HG02938 (cell line): ENCODE measurements at regions not wholly inside any gene's neighbourhood (a gene's known extent, or its start where the extent isn't known, plus 50 kb on each side); places are given as distances from the start of the nearest gene placed in this dataset.
"Not testable (repeated sequence)": the region's sequence is repeated elsewhere in the genome, so short reads cannot be mapped to it uniquely, and the experiment has no call there.

Source experiments
- ATAC-seq: cut with Tn5 transposase; IDR thresholded peaks from one replicate; pipeline ENCODE4 v1.9.1; 2021; ENCODE audit warnings: mild to moderate bottlenecking, moderate library complexity; ENCODE audit not compliant: unreplicated experiment

DNA sequence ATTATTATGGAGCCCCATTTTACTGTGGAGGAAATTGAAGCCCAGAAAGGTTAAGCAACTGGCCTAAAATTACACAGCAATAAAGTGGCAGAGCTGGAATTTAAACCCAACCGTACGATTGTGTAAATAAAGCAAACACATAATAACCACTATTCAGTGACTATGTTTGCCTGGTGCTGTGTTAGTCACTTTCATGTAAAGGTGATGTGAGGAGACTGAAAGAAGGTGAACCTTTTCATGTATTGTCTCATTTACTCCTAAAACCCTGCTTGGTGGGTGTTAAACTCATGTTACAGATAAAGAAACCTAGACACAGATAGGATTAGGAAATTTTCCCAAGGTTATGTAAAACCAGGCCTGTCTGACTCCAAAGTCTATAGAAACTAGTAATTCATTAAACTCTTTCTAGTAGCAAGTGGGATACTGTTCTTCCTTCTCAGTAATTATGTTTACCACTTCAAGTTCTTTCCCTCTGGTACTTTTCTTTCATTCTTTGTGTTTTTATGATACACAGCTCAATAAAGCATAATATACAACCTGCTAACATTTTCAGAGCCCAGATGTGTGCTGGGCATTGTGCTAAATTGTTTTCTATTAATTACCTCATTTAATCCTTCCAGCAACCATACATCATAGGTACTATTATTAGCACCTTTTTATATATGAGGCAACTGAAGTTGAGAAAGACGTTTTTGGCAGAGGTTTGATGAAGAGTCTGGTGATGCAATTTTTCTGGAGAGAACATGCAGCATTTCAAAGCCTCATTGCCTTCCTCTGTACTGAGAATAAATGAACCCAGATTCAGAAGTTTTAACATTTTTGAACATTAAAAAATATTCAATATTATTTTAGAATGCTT, 202.7 kb downstream of the SPRY1 start:
- ATAC-seq = peak; percentile 10

GRCh38 chr4:123599920-123600810, 203.6 kb downstream of the SPRY1 start:
- peak; percentile 100 for ATAC-seq

- no peak for ATAC-seq
Measured at GRCh38 chr4:123600987-123601904, 204.7 kb downstream of the SPRY1 start.

GRCh38 chr4:123602007-123602406, 205.4 kb downstream of the SPRY1 start:
- ATAC-seq = no peak

- ATAC-seq = no peak
Measured at GRCh38 chr4:123603165-123603564, 206.6 kb downstream of the SPRY1 start.

GRCh38 chr4:123605797-123606196, 209.2 kb downstream of the SPRY1 start:
- ATAC-seq = not testable (repeated sequence)

GRCh38 chr4:123606336-123606735, 209.7 kb downstream of the SPRY1 start:
- ATAC-seq = no peak

- ATAC-seq = peak; percentile 71
Measured at GRCh38 chr4:123606946-123607542, 210.4 kb downstream of the SPRY1 start.

- ATAC-seq = no peak
Measured at GRCh38 chr4:123609829-123610228, 213.2 kb downstream of the SPRY1 start.

DNA sequence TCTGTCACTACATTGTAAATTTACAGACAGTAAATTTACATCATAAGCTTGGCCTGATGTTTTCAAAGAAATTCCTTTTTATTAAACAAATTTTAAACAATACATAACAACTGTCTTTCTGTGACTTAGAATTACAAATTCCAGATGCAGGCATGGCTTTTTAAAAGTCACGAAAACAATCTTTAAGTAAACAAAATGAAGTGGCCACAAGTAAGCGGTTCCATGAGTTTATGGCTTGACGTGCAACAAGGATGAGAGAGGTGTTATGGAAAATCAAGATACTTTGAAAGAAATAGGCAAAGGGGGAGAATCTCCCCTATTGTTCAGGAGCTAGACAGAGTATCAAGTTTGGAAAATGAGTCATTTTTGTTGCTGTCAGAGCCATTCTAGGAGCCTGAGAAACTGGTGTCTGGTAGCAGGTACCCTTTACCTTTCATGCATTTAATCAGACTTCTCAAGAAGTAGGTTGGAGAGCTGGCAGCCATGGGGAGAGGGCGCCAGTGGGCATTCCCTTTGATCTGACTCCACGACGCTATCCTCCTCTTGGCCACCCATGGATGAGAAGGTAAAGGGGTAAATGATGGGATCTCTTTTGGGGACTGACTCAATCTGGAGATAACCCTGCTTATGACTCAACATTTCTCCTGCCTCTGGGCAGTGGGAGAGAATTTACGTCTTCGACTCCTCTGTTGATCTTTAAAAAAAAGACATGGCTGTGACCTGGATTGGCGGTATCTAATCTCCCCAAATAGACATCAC, 217.2 kb downstream of the SPRY1 start:
- ATAC-seq = no peak

DNA sequence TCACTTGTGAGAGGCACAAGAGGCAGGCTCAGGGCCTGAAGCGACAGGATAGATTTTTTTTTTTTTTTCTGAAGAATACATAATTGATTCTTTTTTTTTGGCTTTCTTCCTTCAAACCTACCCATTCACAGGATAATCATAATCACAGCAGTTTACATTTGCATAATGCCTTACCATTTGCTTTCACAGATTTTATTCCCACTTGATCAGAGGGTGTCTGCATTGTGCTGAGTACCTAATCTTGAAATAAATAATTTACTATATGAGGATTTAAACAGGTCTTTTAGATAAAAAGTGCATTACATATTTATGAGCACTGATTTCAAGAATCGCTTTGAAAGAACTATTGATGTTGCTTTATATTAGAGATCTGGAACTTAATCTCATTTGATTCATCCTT, 219.3 kb downstream of the SPRY1 start:
- ATAC-seq = no peak

DNA sequence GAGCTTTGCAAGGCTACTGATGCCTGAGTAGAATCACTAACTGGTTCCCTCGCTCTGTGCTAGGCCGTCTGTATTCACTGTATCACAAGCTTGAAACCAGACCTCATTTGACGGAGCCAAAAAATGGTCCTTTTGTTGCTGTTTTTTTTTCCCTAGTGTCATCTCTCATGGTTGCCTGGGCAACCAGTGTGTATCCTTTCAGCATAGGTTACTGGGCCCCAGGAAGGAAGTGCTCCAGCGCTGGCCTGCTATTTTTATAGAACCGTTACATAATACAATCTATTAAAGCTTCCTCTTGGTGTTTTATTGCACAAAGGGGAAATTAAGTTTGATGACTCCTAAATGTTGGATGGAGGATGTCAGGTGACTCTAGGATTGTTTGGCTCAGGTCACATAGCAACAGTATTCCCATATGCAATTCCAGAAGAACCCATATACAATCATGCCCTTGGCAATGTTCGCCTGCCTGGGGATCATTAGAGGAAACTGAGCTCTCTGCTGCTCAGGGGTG, 220.4 kb downstream of the SPRY1 start:
- ATAC-seq = peak; percentile 89

DNA sequence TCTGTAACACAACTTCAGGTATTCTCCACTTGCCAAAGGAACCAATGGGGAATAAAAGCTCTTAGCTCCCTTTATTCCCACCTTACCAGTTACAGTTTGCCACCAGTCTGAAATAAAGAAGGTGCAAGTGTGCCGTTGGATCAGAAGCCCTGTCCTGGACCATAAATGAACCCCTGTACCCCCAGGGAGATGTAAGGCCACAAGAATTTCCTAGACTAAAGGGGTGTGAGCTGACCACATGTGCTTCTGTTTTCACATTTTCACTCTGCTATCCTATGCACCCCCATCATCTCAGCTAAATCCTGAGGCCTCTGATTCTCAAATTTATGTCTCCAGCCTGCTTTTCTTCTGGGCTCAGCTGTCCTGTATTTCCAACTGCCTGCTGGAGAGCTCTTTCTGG, 221.2 kb downstream of the SPRY1 start:
- no peak for ATAC-seq

- no peak for ATAC-seq
Measured at GRCh38 chr4:123618606-123619005, 222.0 kb downstream of the SPRY1 start.

DNA sequence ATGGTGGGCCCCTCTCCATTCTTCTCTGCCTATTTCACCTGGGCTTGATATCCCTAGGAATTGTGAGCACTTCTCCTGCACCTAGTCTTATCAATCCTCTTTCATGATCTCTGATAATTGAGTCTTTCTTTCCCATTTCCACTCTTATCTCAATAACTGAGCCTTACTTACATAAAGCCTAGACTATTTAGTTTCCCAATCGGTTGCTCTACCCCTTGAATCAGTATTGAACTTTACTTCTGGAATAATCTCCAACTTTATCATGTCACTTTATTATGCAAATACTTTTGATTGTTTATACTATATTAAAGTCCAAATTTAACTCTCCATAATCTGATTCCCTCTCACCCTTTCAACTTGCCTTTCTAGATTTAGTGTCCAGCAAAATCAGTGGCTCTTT, 222.7 kb downstream of the SPRY1 start:
- no peak for ATAC-seq

GRCh38 chr4:123619895-123620294, 223.3 kb downstream of the SPRY1 start:
- no peak for ATAC-seq

DNA sequence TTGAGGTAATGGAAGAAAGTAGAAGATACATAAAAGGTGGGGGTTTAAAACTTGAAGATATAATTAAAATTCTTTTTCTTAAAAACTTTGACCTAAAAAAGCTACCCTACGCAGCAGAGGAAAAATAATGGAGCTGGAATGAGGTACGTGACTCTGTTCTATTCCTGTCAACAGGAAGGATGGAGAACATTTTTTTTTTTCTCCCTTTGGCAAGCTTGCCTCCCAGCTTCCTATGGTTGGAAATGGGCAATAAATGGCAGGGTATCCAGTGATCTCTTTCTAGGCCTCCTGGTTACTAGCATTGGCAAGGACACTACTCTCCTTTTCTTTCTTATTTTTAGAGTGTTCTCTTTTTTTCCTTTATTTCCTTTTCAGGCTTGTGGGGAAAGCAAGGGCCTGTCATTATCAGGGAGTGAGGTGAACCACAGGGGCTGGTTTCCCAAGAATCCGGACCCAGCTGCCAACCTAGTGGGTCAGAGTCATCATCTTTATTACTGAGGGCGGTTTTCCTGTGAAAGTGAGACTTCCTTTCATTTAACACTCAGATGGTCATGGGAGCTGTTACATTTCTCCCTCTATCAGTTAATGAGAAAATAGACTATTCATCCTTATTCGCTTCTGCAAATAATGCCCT, 224.6 kb downstream of the SPRY1 start:
- no peak for ATAC-seq

DNA sequence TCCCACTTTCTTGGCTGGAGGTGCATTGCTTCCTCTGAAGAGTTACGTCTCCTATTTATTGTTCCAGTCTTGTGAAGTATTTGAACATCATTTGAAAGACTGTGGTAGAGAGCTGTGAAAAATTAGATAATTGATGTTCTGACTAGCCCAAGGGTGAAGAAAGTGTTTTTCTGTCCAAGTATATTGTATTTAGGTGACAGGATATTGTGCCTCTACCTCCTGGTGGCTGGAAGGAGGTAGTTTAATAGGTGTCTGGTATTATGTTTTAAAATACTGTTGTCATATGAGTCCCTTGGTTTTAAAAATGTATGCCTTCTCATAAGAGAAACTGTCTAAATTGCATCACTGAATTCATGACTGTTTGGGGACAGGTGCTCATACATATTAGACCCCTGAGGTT, 226.0 kb downstream of the SPRY1 start:
- no peak for ATAC-seq

DNA sequence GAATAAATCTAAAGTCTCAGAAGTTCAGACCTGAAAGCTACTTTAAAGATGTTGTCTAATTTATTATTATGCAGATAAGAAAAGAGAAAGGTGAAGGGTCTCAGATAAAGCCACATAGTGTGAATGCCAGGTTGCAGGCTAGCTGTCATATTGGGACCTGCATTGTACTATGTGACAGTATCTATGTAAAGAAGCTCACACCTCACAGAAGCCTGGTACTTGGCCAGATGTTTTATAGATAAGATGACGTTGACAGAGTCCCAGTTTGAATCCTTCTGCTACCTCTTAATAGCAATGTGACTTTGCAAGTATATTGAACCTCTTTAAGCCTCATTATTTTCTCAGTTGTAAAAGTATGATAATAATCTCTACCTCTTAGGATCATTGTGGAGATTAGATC, 227.0 kb downstream of the SPRY1 start:
- ATAC-seq = no peak
